HEK293 (cell line): ENCODE measurements at regions not wholly inside any gene's neighbourhood (a gene's known extent, or its start where the extent isn't known, plus 50 kb on each side); places are given as distances from the start of the nearest gene placed in this dataset.
A peak's percentile ranks its signal among the peaks of the same experiment; 100 is the strongest.

ENCODE experiments used
- CTCF ChIA-PET: fragments of 350-600 bp; formaldehyde crosslinking; extraction: SDS; loops from one replicate; lab custom pipeline; 2021; ENCODE audit warnings: antibody characterized with exemption; lab: Yijun Ruan, JAX
- POLR2A ChIA-PET: fragments of 300-600 bp; formaldehyde crosslinking; extraction: SDS; loops from one replicate; lab custom pipeline; 2020; ENCODE audit warnings: antibody characterized with exemption, inconsistent platforms; lab: Yijun Ruan, JAX
- H3K27ac ChIP-seq: fragments of 200-500 bp; sonication (Bioruptor generic); 2 replicates; pipeline ENCODE4 v1.5.1; 2014; ENCODE audit warnings: low read depth, low read length, control low read depth, inconsistent platforms; ENCODE audit errors: extremely low read depth
- H3K36me3 ChIP-seq, 2 experiments: fragments of 200-500 bp in 1 of 2; sonication (Bioruptor generic) in 1 of 2; 1 replicate in 1 of 2; 2 replicates in 1 of 2; pipeline ENCODE4 v1.5.1; 2014 to 2017; ENCODE audit warnings: inconsistent platforms in 2 of 2, low read length in 2 of 2; ENCODE audit not compliant: control insufficient read depth in 2 of 2, insufficient read depth in 1 of 2
- H3K4me1 ChIP-seq: fragments of 200-500 bp; sonication (Bioruptor generic); 2 replicates; pipeline ENCODE4 v1.5.1; 2014; ENCODE audit warnings: mild to moderate bottlenecking, low read length, inconsistent platforms; ENCODE audit not compliant: control insufficient read depth, insufficient read depth
- H3K4me3 ChIP-seq: 2 replicates; pipeline ENCODE4 v1.5.1; 2011; ENCODE audit warnings: low read depth, mild to moderate bottlenecking, control low read depth, low read length, moderate library complexity
- H3K9me3 ChIP-seq: fragments of 200-500 bp; sonication (Bioruptor generic); 2 replicates; pipeline ENCODE4 v1.5.1; 2014; ENCODE audit warnings: low read depth, low read length, inconsistent platforms; ENCODE audit not compliant: control insufficient read depth, insufficient read depth
- FEZF1 ChIP-seq: fragments of 450-650 bp; formaldehyde crosslinking; IDR thresholded peaks from 2 replicates; pipeline ENCODE4 v1.5.1; 2016; ENCODE audit warnings: missing biosample characterization, missing genetic modification characterization
- GLIS1 ChIP-seq: fragments of 450-650 bp; formaldehyde crosslinking; IDR thresholded peaks from 2 replicates; pipeline ENCODE4 v1.5.1; 2016; ENCODE audit warnings: missing biosample characterization, missing genetic modification characterization
- IKZF3 ChIP-seq: fragments of 450-650 bp; IDR thresholded peaks from 2 replicates; pipeline ENCODE4 v1.5.0; 2018; ENCODE audit warnings: missing biosample characterization, mild to moderate bottlenecking, missing genetic modification characterization, moderate library complexity
- REPIN1 ChIP-seq: fragments of 450-650 bp; formaldehyde crosslinking; IDR thresholded peaks from 2 replicates; pipeline ENCODE4 v1.5.1; 2017; ENCODE audit warnings: missing biosample characterization, missing genetic modification characterization, low read depth
- TSHZ1 ChIP-seq: fragments of 450-650 bp; formaldehyde crosslinking; IDR thresholded peaks from 2 replicates; pipeline ENCODE4 v1.5.1; 2016; ENCODE audit warnings: missing biosample characterization, missing genetic modification characterization, borderline replicate concordance
- WT1 ChIP-seq: fragments of 450-650 bp; formaldehyde crosslinking; IDR thresholded peaks from 2 replicates; pipeline ENCODE4 v1.5.1; 2016; ENCODE audit warnings: missing biosample characterization, missing genetic modification characterization
- YY2 ChIP-seq: fragments of 450-650 bp; formaldehyde crosslinking; IDR thresholded peaks from 2 replicates; pipeline ENCODE4 v1.5.1; 2016; ENCODE audit warnings: missing biosample characterization, missing genetic modification characterization
- ZFHX2 ChIP-seq: fragments of 450-650 bp; formaldehyde crosslinking; conservative IDR thresholded peaks from 2 replicates; pipeline ENCODE4 v1.5.1; 2016; ENCODE audit warnings: missing biosample characterization, missing genetic modification characterization
- ZIC2 ChIP-seq: fragments of 450-650 bp; formaldehyde crosslinking; IDR thresholded peaks from 2 replicates; pipeline ENCODE4 v1.5.1; 2016; ENCODE audit warnings: missing biosample characterization, missing genetic modification characterization
- ZNF2 ChIP-seq: fragments of 450-650 bp; formaldehyde crosslinking; IDR thresholded peaks from 2 replicates; pipeline ENCODE4 v1.5.1; 2016; ENCODE audit warnings: missing biosample characterization, missing genetic modification characterization
- ZNF248 ChIP-seq: fragments of 450-650 bp; formaldehyde crosslinking; IDR thresholded peaks from 2 replicates; pipeline ENCODE4 v1.5.1; 2017; ENCODE audit warnings: missing biosample characterization, missing genetic modification characterization
- ZNF341 ChIP-seq: fragments of 450-650 bp; formaldehyde crosslinking; IDR thresholded peaks from 2 replicates; pipeline ENCODE4; 2016; ENCODE audit warnings: low read depth, missing biosample characterization, missing genetic modification characterization
- ZNF366 ChIP-seq: fragments of 450-650 bp; formaldehyde crosslinking; conservative IDR thresholded peaks from 2 replicates; pipeline ENCODE4 v1.5.1; 2016; ENCODE audit warnings: missing biosample characterization, missing genetic modification characterization
- ZNF521 ChIP-seq: fragments of 450-650 bp; formaldehyde crosslinking; IDR thresholded peaks from 2 replicates; pipeline ENCODE4 v1.5.1; 2017; ENCODE audit warnings: missing biosample characterization, mild to moderate bottlenecking, missing genetic modification characterization
- ZNF600 ChIP-seq: fragments of 450-650 bp; formaldehyde crosslinking; IDR thresholded peaks from 2 replicates; pipeline ENCODE4 v1.5.1; 2016; ENCODE audit warnings: missing biosample characterization, missing genetic modification characterization
- ZNF623 ChIP-seq: fragments of 450-650 bp; formaldehyde crosslinking; IDR thresholded peaks from 2 replicates; pipeline ENCODE4 v1.5.1; 2016; ENCODE audit warnings: missing biosample characterization, missing genetic modification characterization
- ZNF629 ChIP-seq: fragments of 450-650 bp; formaldehyde crosslinking; IDR thresholded peaks from 2 replicates; pipeline ENCODE4 v1.5.1; 2017; ENCODE audit warnings: missing biosample characterization, missing genetic modification characterization
- ZNF658 ChIP-seq: fragments of 450-650 bp; formaldehyde crosslinking; IDR thresholded peaks from 2 replicates; pipeline ENCODE4; 2016; ENCODE audit warnings: missing biosample characterization, missing genetic modification characterization
- ZSCAN18 ChIP-seq: fragments of 450-650 bp; formaldehyde crosslinking; IDR thresholded peaks from 2 replicates; pipeline ENCODE4 v1.5.1; 2016; ENCODE audit warnings: missing biosample characterization, missing genetic modification characterization
- TF ChIP-seq, protein P1 (sequence below): fragments of 450-650 bp; formaldehyde crosslinking; IDR thresholded peaks from 2 replicates; pipeline ENCODE4 v1.5.1; 2017; ENCODE audit warnings: missing biosample characterization, mild to moderate bottlenecking, missing genetic modification characterization, moderate library complexity
- TF ChIP-seq, protein P2 (sequence below): fragments of 450-650 bp; formaldehyde crosslinking; IDR thresholded peaks from 2 replicates; pipeline ENCODE4 v1.5.1; 2016; ENCODE audit warnings: missing biosample characterization, missing genetic modification characterization

DNA sequence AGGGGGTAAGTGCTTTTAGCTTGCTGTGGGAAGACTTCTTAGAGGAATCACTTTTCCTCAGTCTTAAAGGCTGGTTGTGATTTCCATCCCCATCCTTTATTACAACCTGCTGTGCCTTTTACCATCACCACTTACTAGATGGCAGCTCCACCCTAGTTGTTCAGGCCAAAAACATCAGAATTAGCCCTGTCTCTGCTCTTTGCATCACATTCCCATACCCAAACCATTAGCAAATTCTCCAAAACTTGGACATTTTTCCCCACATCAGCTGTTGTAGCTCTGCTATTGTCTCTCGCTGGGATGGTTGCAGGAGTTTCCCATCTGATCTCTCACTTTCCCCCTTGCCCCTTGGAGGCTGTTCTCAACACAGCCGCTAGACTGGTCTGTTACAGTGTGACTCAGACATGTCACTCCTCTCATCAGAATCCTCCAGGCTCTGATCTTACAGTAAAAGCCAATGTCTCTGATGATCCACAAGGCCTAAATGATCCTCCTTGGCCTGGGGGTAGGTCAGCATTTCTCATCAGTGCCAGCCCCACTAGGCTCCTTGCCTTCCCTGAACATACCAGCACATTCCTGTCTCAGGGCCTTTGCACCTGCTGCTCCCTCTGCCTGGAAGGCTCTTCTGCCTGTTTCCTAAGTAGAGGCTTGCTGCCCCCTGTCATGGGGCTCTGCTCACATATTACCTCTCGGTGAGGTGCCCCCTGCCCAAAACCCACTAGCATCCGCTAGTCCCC, 102.5 kb downstream of the BEGAIN start:
- Histone ChIP-seq H3K27ac (no peak overlapping the region), H3K4me1 (peaks cover 6% of the 10 kb centered on the region; the same call in 1 of the 2 replicates), H3K4me3 (no peak overlapping the region), H3K9me3 (no peaks in the 10 kb centered on the region)
- ChIA-PET CTCF (no interaction called here), POLR2A (no interaction called here)
- no peak for TF ChIP-seq ZNF341
- TF ChIP-seq ZNF623, result peak; percentile 85
- TF ChIP-seq, all 188 proteins: peak for 1
- H3K36me3 ChIP-seq, result no peaks in the 10 kb centered on the region

GRCh38 chr14:100486025-100486828, 101.0 kb downstream of the BEGAIN start:
- H3K27ac ChIP-seq, result no peak overlapping the region
- ChIA-PET CTCF (no interaction called here), POLR2A (no interaction called here)
- peaks cover 6% of the 10 kb centered on the region; the same call in 1 of the 2 replicates for H3K4me1 ChIP-seq
- H3K36me3 ChIP-seq, result no peaks in the 10 kb centered on the region
- no peaks in the 10 kb centered on the region for H3K9me3 ChIP-seq
- H3K4me3 ChIP-seq, result no peak overlapping the region
- TF ChIP-seq YY2 (tag by site-specific recombination), result no peak
- TF ChIP-seq ZFHX2 (tag by site-specific recombination), result no peak
- TF ChIP-seq ZSCAN18, result no peak
- TF ChIP-seq, protein P1, sequence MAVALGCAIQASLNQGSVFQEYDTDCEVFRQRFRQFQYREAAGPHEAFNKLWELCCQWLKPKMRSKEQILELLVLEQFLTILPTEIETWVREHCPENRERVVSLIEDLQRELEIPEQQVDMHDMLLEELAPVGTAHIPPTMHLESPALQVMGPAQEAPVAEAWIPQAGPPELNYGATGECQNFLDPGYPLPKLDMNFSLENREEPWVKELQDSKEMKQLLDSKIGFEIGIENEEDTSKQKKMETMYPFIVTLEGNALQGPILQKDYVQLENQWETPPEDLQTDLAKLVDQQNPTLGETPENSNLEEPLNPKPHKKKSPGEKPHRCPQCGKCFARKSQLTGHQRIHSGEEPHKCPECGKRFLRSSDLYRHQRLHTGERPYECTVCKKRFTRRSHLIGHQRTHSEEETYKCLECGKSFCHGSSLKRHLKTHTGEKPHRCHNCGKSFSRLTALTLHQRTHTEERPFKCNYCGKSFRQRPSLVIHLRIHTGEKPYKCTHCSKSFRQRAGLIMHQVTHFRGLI (tag by site-specific recombination), result 0 out of 2 replicates have a peak, but pooled peaks have one; percentile 34
- peak; percentile 37; the same call in 1 of the 2 replicates for TF ChIP-seq ZNF366 (tag by site-specific recombination)
- no peak for TF ChIP-seq ZNF521 (tag by site-specific recombination)
- no peak for TF ChIP-seq ZNF658 (tag by site-specific recombination)
- TF ChIP-seq IKZF3 (tag by site-specific recombination), result peak; percentile 41; the same call in 1 of the 2 replicates
- TF ChIP-seq WT1 (tag by site-specific recombination), result peak; percentile 84
- TF ChIP-seq REPIN1, result no peak
- TF ChIP-seq ZNF2 (tag by site-specific recombination), result peak; percentile 38; the same call in 1 of the 2 replicates
- TF ChIP-seq, protein P2, sequence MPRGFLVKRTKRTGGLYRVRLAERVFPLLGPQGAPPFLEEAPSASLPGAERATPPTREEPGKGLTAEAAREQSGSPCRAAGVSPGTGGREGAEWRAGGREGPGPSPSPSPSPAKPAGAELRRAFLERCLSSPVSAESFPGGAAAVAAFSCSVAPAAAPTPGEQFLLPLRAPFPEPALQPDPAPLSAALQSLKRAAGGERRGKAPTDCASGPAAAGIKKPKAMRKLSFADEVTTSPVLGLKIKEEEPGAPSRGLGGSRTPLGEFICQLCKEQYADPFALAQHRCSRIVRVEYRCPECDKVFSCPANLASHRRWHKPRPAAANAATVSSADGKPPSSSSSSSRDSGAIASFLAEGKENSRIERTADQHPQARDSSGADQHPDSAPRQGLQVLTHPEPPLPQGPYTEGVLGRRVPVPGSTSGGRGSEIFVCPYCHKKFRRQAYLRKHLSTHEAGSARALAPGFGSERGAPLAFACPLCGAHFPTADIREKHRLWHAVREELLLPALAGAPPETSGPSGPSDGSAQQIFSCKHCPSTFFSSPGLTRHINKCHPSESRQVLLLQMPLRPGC (tag by site-specific recombination), result peak; percentile 38; the same call in 1 of the 2 replicates
- peak; percentile 21; the same call in 1 of the 2 replicates for TF ChIP-seq ZNF629 (tag by site-specific recombination)
- TF ChIP-seq TSHZ1, result peak; percentile 14; the same call in 1 of the 2 replicates
- TF ChIP-seq ZIC2 (tag by site-specific recombination), result peak; percentile 89
- no peak for TF ChIP-seq ZNF248
- peak; percentile 67; the same call in 1 of the 2 replicates for TF ChIP-seq FEZF1 (tag by site-specific recombination)
- TF ChIP-seq ZNF600 (tag by site-specific recombination), result peak; percentile 62
- peak; percentile 83 for TF ChIP-seq GLIS1 (tag by site-specific recombination)
